ENCODE measurements at regions not wholly inside any gene's neighbourhood (a gene's known extent, or its start where the extent isn't known, plus 50 kb on each side); places are given as distances from the start of the nearest gene placed in this dataset.
"Not testable (repeated sequence)": the region's sequence is repeated elsewhere in the genome, so short reads cannot be mapped to it uniquely, and the experiment has no call there.

DNA sequence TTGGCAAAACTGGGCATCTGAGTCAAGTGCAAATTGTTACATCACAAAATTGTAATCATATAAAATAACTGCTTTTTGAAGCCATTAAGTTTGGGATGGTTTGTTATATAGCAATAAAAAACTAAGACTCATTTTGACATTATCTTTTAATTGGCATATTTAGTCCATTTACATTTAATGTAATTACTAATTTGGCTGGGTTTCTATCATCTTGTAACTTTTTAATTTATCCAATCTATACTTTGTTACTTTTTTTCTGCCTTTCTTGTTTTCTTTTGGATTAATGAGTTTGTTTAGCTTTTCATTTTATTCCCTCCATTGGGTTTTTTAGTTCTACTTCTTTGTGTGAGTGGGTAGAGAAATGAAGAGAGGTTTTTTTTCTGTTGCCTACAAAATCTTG, 76.3 kb downstream of the DRAM2 start:
- DNase-seq (ENCODE audit: low read depth in 2 of 2), result no peak

DNA sequence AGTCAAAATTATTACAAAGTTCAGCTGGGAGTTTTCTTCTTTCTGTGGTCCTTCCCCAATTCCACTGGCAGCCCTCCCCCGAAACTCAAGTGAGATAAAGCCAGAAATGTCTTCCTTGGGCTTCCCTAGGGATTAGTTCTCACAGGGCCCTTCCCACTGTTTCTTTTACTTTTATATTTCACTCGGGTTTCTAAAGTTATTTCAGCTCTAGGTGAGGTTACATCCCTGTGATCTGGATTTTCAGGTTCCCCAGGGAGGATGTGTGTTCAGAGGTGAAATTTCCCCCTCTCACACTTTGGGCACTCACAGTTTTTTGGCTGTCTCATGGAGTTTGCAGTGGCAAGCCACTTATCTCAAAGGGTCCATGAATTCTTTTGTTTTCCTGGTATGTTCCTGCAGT, 77.3 kb downstream of the DRAM2 start:
- DNase-seq (ENCODE audit: low read depth in 2 of 2), result no peak

DNA sequence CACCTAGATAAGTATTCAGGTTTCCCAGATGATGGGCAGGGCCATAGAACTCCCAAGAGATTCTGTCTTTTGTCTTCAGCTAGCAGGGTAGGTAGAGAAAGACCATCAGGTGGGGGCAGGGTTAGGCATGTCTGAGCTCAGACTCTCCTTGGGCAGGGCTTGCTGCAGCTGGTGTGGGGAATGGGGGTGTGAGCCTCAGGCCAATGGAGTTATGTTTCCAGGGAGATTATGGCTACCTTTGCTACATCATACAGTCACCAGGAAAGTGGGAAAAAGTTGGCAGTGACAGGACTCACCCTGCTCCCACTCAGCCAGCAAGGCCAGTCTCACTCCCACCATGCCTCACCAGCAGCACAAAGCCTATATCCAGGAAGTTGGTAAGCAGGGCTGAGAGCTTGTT, 77.8 kb downstream of the DRAM2 start:
- no peak for DNase-seq (ENCODE audit: low read depth in 2 of 2)

DNA sequence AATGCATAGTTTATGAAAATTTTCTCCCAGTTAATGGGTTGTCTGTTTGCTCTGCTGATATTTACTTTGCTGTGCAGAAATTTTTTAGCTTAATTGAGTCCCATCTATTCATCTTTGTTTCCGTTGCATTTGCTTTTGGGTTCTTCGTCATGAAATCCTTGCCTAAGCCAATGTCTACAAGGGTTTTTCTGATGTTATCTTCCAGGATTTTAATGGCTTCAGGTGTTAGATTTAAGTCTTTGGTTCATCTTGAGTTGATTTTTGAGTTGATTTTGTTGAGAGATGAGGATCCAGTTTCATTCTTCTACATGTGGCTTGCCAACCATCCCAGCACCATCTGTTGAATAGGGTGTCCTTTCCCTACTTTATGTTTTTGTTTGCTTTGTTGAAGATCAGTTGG, 85.2 kb downstream of the DRAM2 start:
- DNase-seq (ENCODE audit: low read depth in 2 of 2), result no peak

DNA sequence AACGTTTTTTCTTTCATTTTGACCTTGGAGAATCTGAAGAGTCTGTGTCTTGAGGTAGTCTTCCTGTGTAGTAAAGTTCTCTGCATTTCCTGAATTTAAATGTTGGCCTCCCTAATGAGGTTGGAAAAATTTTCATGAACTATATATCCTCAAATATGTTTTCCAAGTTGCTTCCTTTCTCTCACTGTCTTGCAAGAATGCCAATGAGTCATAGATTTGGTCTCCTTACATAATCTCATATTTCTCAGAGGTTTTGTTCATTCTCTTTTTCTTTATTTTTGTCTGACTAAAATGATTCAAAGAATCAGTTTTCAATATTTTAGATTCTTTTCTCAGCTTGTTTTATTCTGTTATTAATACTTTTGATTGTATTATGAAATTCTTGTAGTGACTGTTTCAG, 87.6 kb downstream of the DRAM2 start:
- no peak for DNase-seq (ENCODE audit: low read depth in 2 of 2)

DNA sequence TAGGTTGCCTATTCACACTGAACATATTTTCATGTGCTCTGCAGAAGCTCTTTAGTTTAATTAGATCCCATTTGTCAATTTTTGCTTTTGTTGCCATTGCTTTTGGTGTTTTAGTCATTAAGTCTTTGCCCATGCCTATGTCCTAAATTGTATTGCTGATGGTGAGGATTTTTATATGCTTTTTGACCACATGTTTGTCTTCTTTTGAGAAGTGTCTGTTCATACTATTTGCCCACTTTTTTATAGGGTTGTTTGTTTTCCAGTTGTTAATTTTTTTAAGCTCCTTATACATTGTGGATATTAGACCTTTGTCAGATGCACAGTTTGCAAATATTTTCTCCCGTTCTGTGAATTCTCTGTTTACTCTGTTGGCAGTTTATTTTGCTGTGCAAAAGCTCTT, 84.5 kb upstream of the LRIF1 start:
- DNase-seq (ENCODE audit: low read depth in 2 of 2), result not testable (repeated sequence)

DNA sequence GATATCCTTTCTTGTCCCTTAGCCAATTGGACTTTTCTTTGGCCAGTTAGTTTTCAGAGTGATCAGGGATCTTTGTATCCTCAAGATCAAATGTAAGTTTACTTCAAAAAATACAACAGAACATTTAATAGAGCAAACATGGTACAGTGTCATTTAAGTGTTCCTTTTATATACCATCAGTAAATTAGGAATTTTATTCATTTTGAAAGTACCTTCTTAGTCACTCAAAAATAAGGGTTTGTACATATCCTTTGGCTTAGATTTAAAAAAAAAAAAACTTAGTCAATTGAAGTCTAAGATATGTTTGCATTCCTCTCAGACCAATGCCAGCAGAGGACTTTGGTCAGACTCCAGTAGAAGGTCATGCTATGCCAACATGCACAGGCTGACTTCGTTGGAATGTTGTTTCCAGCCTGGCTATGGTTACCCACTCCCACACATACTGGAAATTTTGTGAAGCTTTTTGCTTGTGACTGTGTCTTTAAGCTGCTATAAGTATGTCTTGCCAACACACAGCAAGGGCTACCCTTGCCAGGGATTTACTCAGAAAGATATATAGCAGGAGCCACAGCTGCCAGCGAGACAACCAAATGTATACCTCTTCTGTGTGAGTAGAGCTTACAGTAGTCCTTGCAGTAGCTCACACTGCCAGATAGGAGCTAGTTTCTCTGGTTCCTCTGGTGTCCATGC, 81.5 kb upstream of the LRIF1 start:
- no peak for DNase-seq (ENCODE audit: low read depth in 2 of 2)

DNA sequence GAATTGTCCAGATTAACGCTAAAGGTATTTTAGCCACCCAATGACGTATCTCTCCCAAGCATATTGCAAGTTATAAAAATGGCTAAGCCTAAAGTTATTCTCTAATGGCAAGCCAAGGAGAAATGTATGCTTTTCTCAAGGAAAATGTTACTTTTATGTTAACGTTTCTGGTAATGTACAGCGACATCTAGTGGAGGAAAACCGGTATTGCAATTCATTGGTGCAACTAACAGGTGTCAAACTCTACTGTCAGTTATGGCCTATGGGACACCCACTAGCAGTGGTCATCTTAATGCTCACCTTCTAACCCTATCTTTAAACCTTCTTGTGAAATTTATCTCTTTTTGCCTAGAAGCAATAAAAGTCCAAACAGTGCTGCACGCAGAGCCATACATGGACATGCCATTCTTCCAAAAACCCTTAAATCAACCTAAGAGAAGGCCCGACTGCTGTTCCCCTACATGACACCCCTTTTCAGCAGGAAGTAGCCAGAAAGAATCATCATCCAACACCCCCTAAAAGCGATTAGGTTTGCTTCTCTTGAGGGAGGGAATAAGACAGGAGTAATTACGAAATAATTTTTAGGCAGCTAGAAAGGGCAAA, 68.7 kb upstream of the LRIF1 start:
- DNase-seq (ENCODE audit: low read depth in 2 of 2), result peak in 1 of 2 donors; percentile 16

DNA sequence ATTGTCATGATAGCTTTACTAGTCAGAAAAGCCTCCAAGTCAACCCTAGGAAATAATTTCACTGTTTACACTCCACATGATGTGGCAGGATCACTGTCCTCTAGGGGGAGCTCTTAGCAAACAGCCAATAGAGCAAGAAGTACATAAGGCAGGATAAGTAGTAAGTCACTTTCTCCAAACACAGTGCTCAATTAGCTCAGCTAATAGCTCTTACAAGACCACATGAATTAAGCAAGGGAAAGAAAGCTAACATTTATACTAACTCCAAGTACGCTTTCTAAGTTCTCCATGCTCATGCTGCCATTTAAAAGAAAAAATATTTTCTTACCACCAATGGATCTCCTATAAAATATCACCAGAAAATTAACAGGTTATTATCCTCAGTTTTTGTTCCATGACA, 66.9 kb upstream of the LRIF1 start:
- DNase-seq (ENCODE audit: low read depth in 2 of 2), result peak; percentile 18 to 22

DNA sequence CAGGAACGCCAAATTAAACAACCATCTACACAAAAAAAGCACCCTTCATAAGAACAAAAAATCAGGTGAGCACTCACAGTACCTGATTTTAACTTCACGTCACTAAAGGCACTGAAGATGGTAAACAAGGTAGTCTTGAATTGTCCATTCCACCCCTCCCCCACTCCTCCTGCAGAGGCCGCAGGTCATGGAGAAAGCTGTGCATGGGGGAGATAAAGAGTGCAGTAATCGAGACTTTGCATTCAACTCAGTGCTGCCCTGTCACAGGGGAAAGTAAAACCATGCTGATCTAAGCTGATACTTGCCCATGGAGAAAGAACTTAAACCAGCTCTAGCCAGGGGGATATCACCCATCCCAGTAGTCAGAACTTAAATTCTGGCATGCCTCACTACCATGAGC, 61.4 kb upstream of the LRIF1 start:
- no peak for DNase-seq (ENCODE audit: low read depth in 2 of 2)

DNA sequence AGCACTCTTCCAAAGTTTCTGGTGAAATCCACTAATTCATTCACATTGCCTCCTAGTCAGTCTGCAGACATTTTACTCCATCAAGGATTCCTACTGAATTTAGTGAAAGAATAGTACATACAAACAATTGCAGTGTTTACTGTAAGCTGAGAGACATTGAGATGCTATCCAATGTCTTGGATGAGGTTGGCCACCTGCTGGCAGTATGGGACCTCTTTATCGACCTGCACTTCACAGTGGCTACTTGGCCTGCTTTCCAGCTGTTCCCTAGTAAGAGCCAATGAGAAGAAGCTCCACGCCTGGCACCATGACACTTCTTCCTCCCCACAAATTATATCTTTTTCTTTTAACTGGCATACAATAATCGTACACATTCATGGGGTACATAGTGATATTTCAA, 51.5 kb upstream of the LRIF1 start:
- DNase-seq (ENCODE audit: low read depth in 2 of 2), result no peak

Measured in stimulated activated CD4-positive, alpha-beta T cell treated with anti-CD3 and anti-CD28 coated beads, Interleukin-4, amount 100 ng/mL, for 48 hours (primary cell).